ENCODE measurements at regions not wholly inside any gene's neighbourhood (a gene's known extent, or its start where the extent isn't known, plus 50 kb on each side); places are given as distances from the start of the nearest gene placed in this dataset.

GRCh38 chr13:31947105-31947504 is 84.5 kb upstream of the FRY start:
- peak; percentile 30 for DNase-seq (ENCODE audit: low read depth, low spot score)
- in situ Hi-C loops (cut with HindIII; ENCODE audit: low pct_unique_long_range_greater_than_20kb, low sequenced_read_pairs) = no loop called here

- in situ Hi-C loops (cut with HindIII; ENCODE audit: low pct_unique_long_range_greater_than_20kb, low sequenced_read_pairs) = no loop called here
- DNase-seq (ENCODE audit: low read depth, low spot score) = no peak
Observed at GRCh38 chr13:31947506-31947905, 84.1 kb upstream of the FRY start.

- in situ Hi-C loops (cut with HindIII; ENCODE audit: low pct_unique_long_range_greater_than_20kb, low sequenced_read_pairs) = no loop called here
- DNase-seq (ENCODE audit: low read depth, low spot score) = no peak
Observed at GRCh38 chr13:31949486-31949885, 82.1 kb upstream of the FRY start.

- no peak for DNase-seq (ENCODE audit: low read depth, low spot score)
Observed at GRCh38 chr13:31950111-31950815, 81.3 kb upstream of the FRY start.

GRCh38 chr13:31951215-31951678 is 80.3 kb upstream of the FRY start:
- no peak for DNase-seq (ENCODE audit: low read depth, low spot score)
- in situ Hi-C loops (cut with HindIII; ENCODE audit: low pct_unique_long_range_greater_than_20kb, low sequenced_read_pairs) = no loop called here

More at GRCh38 chr13:31950111-31950815, 81.3 kb upstream of the FRY start:
- in situ Hi-C loops (cut with HindIII; ENCODE audit: low pct_unique_long_range_greater_than_20kb, low sequenced_read_pairs) = no loop called here

GRCh38 chr13:31952641-31953380 is 78.8 kb upstream of the FRY start:
- in situ Hi-C loops (cut with HindIII; ENCODE audit: low pct_unique_long_range_greater_than_20kb, low sequenced_read_pairs) = no loop called here
- no peak for DNase-seq (ENCODE audit: low read depth, low spot score)

GRCh38 chr13:31955101-31955500 is 76.5 kb upstream of the FRY start:
- DNase-seq (ENCODE audit: low read depth, low spot score) = no peak
- in situ Hi-C loops (cut with HindIII; ENCODE audit: low pct_unique_long_range_greater_than_20kb, low sequenced_read_pairs) = no loop called here

- DNase-seq (ENCODE audit: low read depth, low spot score) = no peak
- in situ Hi-C loops (cut with HindIII; ENCODE audit: low pct_unique_long_range_greater_than_20kb, low sequenced_read_pairs) = no loop called here
Observed at GRCh38 chr13:31955741-31956140, 75.8 kb upstream of the FRY start.

- in situ Hi-C loops (cut with HindIII; ENCODE audit: low pct_unique_long_range_greater_than_20kb, low sequenced_read_pairs) = no loop called here
- no peak for DNase-seq (ENCODE audit: low read depth, low spot score)
Observed at GRCh38 chr13:31956980-31957644, 74.5 kb upstream of the FRY start.

GRCh38 chr13:31957772-31958171 is 73.8 kb upstream of the FRY start:
- DNase-seq (ENCODE audit: low read depth, low spot score) = no peak
- in situ Hi-C loops (cut with HindIII; ENCODE audit: low pct_unique_long_range_greater_than_20kb, low sequenced_read_pairs) = no loop called here

- DNase-seq (ENCODE audit: low read depth, low spot score) = no peak
- in situ Hi-C loops (cut with HindIII; ENCODE audit: low pct_unique_long_range_greater_than_20kb, low sequenced_read_pairs) = no loop called here
Observed at GRCh38 chr13:31962731-31963370, 68.7 kb upstream of the FRY start.

- in situ Hi-C loops (cut with HindIII; ENCODE audit: low pct_unique_long_range_greater_than_20kb, low sequenced_read_pairs) = no loop called here
- DNase-seq (ENCODE audit: low read depth, low spot score) = no peak
Observed at GRCh38 chr13:31963631-31964030, 67.9 kb upstream of the FRY start.

GRCh38 chr13:31964168-31964567 is 67.4 kb upstream of the FRY start:
- in situ Hi-C loops (cut with HindIII; ENCODE audit: low pct_unique_long_range_greater_than_20kb, low sequenced_read_pairs) = no loop called here
- no peak for DNase-seq (ENCODE audit: low read depth, low spot score)

- DNase-seq (ENCODE audit: low read depth, low spot score) = no peak
- in situ Hi-C loops (cut with HindIII; ENCODE audit: low pct_unique_long_range_greater_than_20kb, low sequenced_read_pairs) = no loop called here
Observed at GRCh38 chr13:31965361-31966066, 66.1 kb upstream of the FRY start.

- peak; percentile 33 for DNase-seq (ENCODE audit: low read depth, low spot score)
- in situ Hi-C loops (cut with HindIII; ENCODE audit: low pct_unique_long_range_greater_than_20kb, low sequenced_read_pairs) = no loop called here
Observed at GRCh38 chr13:31967155-31967554, 64.4 kb upstream of the FRY start.

GRCh38 chr13:31968473-31968872 is 63.1 kb upstream of the FRY start:
- in situ Hi-C loops (cut with HindIII; ENCODE audit: low pct_unique_long_range_greater_than_20kb, low sequenced_read_pairs) = no loop called here
- DNase-seq (ENCODE audit: low read depth, low spot score) = no peak

- no peak for DNase-seq (ENCODE audit: low read depth, low spot score)
- in situ Hi-C loops (cut with HindIII; ENCODE audit: low pct_unique_long_range_greater_than_20kb, low sequenced_read_pairs) = no loop called here
Observed at GRCh38 chr13:31970231-31970930, 61.2 kb upstream of the FRY start.
